GM21423 (cell line): ENCODE measurements at regions not wholly inside any gene's neighbourhood (a gene's known extent, or its start where the extent isn't known, plus 50 kb on each side); places are given as distances from the start of the nearest gene placed in this dataset.
"Not testable (repeated sequence)": the region's sequence is repeated elsewhere in the genome, so short reads cannot be mapped to it uniquely, and the experiment has no call there.

Experiments
- ATAC-seq: cut with Tn5 transposase; IDR thresholded peaks from one replicate; pipeline ENCODE4 v1.9.1; 2021; ENCODE audit warnings: mild to moderate bottlenecking, moderate library complexity; ENCODE audit not compliant: unreplicated experiment

DNA sequence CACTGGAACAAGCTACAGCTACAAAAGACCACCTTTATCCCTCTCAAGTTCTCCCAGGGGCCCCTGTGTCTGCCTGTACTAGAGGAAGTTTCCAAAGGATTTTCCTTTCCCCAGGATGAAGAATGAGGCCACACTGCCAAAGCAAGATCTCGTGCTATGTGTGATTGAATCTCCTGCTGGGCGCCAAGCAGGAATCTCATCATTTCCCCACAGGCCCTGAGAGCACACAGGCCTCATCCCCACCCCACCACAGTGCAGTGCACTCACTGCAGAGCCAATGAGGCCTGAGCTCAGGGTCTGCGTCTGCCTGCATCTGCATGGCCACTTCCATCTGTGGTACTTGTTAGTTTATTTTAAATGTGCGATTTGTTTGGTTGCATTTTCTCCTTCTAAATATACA, 387.4 kb upstream of the ASIC2 start:
- ATAC-seq, result no peak

DNA sequence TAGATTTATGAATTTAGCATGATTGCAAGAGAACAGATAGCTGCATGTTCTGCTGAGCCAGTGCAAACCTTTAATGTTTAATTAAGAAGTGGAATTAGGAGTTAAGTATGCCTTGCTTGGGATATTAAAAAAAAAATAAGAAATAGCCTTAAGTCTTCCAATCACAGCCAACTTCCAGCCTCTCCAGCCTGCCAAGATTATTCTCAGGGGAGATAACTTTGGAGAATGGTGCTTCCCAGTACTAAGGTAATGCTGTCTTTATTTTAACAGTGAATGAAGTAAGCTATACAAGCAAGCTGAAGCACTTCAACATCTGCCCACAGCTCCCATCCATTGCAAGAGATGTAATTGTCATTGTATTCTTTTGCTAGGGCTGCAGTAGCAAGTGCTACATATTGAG, 389.5 kb upstream of the ASIC2 start:
- ATAC-seq, result no peak

DNA sequence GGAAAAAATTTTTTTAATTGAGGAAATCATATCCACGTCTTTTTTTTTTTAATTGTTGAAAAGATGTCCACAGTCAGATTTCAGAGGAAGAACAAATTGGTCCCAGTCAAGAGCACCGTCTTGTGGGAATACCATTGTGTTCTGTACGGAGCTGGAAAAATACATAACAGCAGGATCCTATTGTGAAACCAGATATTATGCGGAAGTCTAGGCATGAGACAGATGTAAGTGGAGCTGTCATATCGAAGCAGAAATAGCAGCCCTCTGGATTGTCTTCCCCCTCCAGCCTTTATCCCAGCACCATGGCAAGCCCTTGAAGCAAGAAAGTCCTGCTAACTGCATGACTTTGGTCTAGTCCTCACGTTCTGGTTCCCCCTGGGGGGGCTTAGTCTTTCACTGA, 391.6 kb upstream of the ASIC2 start:
- no peak for ATAC-seq

DNA sequence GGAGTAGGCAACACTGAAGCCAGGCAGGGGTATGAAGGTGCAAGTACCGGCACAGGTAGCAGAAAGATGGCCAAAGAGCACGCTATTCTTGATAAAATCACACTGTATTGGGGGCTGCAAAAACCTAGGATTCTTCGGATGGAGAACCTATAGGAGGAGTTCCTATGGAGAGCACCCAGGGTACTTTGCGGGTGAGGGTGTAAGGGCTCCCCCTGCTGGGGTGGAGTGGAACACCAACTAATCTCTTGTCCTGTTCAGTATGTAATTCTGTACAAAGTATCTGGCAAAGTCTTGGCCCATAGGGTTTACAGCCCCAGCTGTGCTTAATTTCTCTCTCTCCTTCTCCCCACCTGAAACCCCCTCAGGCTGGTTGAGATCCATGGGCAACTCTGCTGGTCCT, 393.1 kb upstream of the ASIC2 start:
- no peak for ATAC-seq

GRCh38 chr17:33687831-33688230, 394.7 kb upstream of the ASIC2 start:
- ATAC-seq, result no peak

DNA sequence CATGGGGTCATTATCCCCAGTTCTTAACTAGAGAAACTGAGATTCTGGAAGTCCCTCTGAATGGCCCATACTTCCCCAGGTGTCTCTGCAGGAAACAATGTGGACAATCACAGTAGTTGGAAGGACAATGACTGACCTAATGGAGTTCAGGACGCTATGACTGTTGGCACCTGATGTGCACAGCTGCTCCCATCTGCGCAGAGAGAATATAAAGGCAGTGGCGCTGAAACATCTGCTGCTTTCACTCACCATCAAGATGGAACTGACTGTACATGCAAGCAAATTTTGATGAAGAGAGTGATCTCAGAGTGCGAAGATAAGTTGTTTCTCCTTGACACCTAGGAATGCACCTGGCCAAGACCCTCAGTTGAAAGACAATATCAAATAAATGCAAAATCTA, 395.7 kb upstream of the ASIC2 start:
- no peak for ATAC-seq

DNA sequence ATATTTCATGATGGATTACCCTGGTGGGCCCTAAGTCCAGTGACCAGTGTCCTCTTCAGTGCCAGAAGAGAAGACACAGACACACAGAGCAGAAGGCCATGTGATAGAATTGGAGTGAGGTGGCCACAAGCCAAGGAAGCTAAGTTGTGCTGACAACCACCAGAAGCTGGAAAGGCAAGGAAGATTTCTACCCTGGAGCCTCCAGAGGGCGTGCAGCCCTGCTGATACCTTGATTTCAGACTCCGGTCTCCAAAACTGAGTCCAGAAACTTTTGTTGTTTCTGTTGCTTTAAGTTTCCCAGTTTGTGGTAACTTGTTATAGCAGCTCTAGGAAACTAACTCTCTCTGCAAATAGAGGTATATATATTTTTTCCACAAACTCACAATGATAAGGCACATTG, 396.6 kb upstream of the ASIC2 start:
- no peak for ATAC-seq

DNA sequence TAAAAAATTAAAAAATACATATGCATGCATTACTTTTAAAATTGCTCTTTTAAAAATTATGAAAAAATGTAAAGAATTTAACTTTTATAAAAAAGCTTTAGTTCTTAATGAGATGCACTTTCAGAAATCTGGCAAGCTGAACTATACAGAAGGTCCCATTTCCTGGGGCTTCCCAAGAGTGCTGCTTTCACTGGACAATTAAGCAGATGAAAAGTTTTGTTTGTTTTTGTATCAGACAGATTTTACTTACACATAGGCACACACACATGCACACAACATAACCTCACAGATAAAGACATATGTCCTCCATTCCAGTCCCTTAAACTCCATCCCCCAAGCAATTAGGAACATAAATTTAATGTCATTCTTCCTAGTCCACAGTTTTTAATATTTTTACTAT, 402.3 kb upstream of the ASIC2 start:
- ATAC-seq, result no peak

GRCh38 chr17:33696102-33696501, 403.0 kb upstream of the ASIC2 start:
- ATAC-seq, result no peak

DNA sequence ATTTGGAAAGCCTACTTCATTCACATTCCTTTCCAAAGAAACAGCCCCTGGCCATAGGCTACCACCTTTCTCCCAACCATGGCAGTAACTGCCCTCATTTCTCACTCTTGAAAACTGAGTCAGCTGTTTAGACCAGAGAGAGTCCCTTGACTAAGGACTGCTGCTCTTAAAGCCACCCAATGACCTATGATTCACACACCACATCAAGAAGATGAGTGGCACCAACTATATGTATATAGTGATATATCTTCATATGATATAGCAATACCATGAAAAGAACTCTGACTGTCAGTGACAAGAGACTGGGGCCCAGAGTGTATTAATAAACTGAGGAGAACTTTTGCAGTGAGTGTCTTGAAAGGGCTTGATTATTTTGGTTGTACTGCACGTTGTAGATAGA, 404.5 kb upstream of the ASIC2 start:
- ATAC-seq, result no peak

GRCh38 chr17:33701910-33702309, 408.8 kb upstream of the ASIC2 start:
- ATAC-seq, result no peak

GRCh38 chr17:33704856-33705255, 411.8 kb upstream of the ASIC2 start:
- no peak for ATAC-seq

- no peak for ATAC-seq
Observed at GRCh38 chr17:33709881-33710280, 416.8 kb upstream of the ASIC2 start.

DNA sequence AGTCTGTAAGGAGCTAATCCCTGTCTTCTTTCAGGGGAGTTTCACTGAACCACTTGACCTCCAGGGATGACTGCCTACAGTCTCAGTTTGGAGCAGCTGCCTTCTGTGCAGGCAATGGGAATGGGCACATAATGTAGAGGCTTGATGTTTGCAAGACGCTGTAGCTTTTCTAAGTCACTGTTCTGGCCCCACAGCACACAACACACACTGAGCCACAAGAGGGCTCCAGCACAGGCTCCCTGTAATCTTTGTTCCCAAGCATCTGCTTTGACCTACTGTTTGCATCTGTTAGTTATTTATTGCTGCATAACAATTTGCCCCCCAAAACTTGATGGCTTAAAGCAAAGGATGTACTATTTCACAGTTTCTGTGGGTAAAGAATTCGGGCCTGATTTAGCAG, 419.0 kb upstream of the ASIC2 start:
- ATAC-seq, result no peak

DNA sequence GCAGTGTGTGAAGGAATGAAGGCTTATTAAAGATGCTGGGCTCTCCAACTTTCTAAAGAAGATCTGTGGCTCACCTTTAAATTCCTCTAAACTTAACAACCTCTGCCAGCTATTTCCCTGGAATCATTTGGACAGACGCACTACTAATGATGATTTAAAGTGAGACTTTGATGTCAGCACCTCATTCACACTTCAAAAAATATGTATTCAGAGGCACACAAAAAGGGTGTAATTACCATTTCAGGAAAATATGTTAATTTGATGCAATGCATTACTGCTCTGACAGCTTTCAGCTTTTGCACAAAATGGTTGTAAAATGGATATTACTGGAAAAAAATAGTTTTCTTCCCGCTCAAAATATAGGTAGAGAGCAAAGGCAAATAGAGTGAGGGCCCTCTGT, 423.9 kb upstream of the ASIC2 start:
- ATAC-seq, result no peak

DNA sequence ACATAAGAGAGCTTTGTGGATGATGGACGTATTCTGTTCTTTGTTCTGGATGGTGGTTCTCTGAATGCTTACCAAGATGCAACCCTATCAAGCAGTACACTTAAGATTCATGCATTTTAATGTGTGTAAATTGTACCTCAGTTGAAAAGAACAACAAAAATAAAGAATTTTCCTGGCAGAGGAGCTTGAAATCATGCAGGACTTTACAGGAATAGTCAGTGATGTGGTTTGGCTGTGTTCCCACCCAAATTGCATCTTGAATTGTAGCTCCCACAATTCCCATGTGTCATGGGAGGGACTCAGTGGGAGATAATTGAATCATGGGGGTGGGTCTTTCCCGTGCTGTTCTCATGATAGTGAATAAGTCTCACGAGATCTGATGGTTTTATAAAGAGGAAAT, 430.6 kb upstream of the ASIC2 start:
- not testable (repeated sequence) for ATAC-seq

GRCh38 chr17:33725675-33726271, 432.7 kb upstream of the ASIC2 start:
- ATAC-seq, result no peak

- ATAC-seq, result no peak
Observed at GRCh38 chr17:33730131-33730530, 437.0 kb upstream of the ASIC2 start.

GRCh38 chr17:33732116-33732515, 439.0 kb upstream of the ASIC2 start:
- no peak for ATAC-seq

GRCh38 chr17:33739714-33740113, 446.6 kb upstream of the ASIC2 start:
- no peak for ATAC-seq

DNA sequence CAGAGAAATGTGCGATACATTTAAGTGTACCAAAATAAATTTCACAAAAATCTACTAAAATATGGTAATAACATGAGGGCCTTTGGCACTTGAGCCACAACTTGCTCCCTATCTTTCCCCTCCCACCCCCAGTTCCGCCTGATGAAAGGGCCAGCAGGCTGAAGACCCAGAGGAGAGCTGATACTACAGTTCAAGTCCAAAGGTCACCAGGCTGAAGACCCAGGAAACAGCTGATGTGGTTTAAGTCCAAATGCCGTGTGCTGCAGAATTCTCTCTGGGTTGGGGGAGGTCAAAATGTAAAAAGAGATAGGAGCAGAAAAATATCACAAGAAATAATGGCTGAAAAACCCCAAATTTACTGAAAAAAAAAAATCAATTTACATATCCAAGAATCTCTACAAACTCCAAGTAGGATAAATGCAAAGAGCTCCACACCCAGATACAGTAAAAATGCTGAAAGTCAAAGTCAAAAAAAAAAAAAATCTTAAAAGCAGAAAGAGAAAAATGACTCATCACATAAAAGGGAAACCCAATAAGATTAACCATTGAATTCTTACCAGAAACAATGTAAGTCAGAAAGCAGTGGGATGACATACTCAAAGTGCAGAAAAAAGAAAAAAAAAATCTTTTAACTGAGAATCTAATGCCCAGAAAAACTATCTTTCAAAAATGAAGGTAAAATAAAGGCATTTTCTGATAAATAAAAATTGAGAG, 452.1 kb upstream of the ASIC2 start:
- ATAC-seq, result no peak

GRCh38 chr17:33749171-33749570, 456.1 kb upstream of the ASIC2 start:
- ATAC-seq, result no peak
